ENCODE measurements at regions not wholly inside any gene's neighbourhood (a gene's known extent, or its start where the extent isn't known, plus 50 kb on each side); places are given as distances from the start of the nearest gene placed in this dataset.

- Histone ChIP-seq H3K4me1 (replicated peaks in 1 of 2) (no peaks in the 10 kb centered on the region), H3K4me3 (no peak overlapping the region), H3K36me3 (replicated peaks in 1 of 2) (no peaks in the 10 kb centered on the region), H3K27me3 (no peaks in the 10 kb centered on the region), H3K27ac (no peak overlapping the region), H3K9me3 (replicated peaks in 1 of 3) (no peaks in the 10 kb centered on the region)
- no peak for DNase-seq
- intact Hi-C loops (cut with DNase I), result no loop called here
- TF ChIP-seq POLR2A (IDR thresholded peaks at IDR 0.05), result no peak
- TF ChIP-seq, protein P1, sequence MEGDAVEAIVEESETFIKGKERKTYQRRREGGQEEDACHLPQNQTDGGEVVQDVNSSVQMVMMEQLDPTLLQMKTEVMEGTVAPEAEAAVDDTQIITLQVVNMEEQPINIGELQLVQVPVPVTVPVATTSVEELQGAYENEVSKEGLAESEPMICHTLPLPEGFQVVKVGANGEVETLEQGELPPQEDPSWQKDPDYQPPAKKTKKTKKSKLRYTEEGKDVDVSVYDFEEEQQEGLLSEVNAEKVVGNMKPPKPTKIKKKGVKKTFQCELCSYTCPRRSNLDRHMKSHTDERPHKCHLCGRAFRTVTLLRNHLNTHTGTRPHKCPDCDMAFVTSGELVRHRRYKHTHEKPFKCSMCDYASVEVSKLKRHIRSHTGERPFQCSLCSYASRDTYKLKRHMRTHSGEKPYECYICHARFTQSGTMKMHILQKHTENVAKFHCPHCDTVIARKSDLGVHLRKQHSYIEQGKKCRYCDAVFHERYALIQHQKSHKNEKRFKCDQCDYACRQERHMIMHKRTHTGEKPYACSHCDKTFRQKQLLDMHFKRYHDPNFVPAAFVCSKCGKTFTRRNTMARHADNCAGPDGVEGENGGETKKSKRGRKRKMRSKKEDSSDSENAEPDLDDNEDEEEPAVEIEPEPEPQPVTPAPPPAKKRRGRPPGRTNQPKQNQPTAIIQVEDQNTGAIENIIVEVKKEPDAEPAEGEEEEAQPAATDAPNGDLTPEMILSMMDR (IDR thresholded peaks at IDR 0.05), result no peak
- 69 to 81% (median 72%) methylated on average over 2 of the region's 2 CpGs for WGBS, 4 donors
Observed at GRCh38 chr5:6082685-6083084, 295.7 kb downstream of the MED10 start.

DNA sequence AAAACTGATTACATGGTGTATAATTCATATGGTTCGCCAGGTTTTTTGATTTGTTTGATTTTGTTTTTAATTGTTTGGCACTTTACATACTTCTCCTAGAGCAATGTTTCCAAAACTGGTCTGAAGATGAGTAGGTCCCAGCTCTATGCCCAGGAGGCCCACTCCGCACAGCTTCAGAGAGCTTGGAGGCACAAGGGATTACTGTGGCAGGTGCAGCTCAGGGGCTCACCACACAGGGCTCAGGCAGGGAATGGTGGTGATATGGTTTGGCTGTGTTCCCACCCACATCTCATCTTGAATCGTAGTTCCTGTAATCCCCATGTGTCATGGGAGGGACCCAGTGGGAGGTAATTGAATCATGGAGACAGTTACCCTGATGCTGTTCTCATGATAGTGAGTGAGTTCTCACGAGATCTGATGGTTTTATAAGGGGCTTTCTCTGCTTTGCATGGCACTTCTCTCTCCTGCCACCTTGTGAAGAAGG, 296.6 kb downstream of the MED10 start:
- intact Hi-C loops (cut with DNase I), result no loop called here
- DNase-seq, result no peak
- no peaks in the 10 kb centered on the region for H3K36me3 ChIP-seq (replicated peaks in 1 of 2)
- H3K27me3 ChIP-seq, result no peaks in the 10 kb centered on the region
- WGBS, 4 donors, result 80 to 88% (median 85%) methylated on average over 4 of the region's 4 CpGs
- TF ChIP-seq, protein P1 (IDR thresholded peaks at IDR 0.05), result no peak
- TF ChIP-seq POLR2A (IDR thresholded peaks at IDR 0.05), result no peak
- no peak overlapping the region for H3K4me3 ChIP-seq
- H3K27ac ChIP-seq, result no peak overlapping the region
- no peaks in the 10 kb centered on the region for H3K9me3 ChIP-seq (replicated peaks in 1 of 3)
- no peaks in the 10 kb centered on the region for H3K4me1 ChIP-seq (replicated peaks in 1 of 2)

DNA sequence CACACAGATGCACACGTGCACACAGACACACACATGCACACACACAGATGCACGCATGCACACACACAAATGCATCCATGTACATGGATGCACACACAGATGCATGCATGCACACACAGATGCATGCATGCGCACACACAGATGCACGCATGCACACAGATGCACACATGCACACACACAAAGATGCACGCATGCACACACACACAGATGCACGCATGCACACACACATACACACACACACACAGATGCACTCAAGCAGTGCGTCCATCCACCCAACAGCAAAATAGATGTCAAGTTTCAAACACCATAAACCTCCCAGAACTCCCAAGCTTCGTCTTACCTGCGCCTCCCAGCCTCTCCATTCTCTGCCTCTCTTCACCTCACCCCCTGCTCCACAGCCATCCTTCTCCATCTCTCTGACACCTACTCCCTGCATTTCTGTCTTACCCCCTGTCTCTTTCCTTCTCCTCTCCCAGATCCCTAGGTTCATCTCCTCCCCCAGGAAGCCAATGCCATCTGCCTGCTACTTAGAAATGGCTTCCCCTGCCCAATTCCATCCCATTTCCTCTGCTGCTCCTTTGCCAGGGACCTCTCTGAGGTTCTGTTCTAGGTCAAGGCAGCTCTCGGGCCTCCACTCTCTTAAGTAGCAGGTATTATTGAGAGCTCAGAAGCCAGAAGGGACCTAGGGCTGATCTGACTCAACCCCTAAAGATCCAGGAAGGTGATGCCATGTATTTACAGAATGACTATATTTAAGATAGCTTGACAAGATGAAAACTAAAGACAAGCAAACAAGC, 297.2 kb downstream of the MED10 start:
- DNase-seq, result no peak
- WGBS, 4 donors, result 90 to 93% (median 92%) methylated on average over 9 to 10 of the region's 10 CpGs
- Histone ChIP-seq H3K27ac (no peak overlapping the region), H3K4me1 (replicated peaks in 1 of 2) (no peaks in the 10 kb centered on the region), H3K4me3 (no peak overlapping the region), H3K27me3 (no peaks in the 10 kb centered on the region), H3K9me3 (replicated peaks in 1 of 3) (no peaks in the 10 kb centered on the region), H3K36me3 (replicated peaks in 1 of 2) (no peaks in the 10 kb centered on the region)
- intact Hi-C loops (cut with DNase I), result no loop called here
- TF ChIP-seq POLR2A (IDR thresholded peaks at IDR 0.05), result no peak
- TF ChIP-seq, protein P1 (IDR thresholded peaks at IDR 0.05), result no peak

DNA sequence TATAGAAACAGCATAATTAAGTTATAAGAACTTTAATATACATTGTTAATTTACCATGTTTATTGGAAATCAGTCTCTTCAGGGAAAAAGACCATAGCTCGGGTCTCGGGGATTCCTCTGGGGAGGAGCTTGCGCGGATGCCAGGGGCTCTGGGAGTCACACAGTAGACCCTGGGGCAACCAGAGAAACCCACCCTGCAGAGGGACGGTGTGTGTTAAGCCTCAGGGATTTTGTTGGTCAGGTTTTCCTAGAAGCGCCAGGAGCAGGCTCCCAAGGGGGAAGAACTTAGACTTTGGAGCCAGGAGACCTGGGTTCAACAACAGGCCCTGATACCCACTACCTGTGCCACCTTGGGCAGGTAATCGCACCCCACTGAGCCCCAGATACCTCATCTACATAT, 297.9 kb downstream of the MED10 start:
- TF ChIP-seq, protein P1 (IDR thresholded peaks at IDR 0.05), result no peak
- no peak for TF ChIP-seq POLR2A (IDR thresholded peaks at IDR 0.05)
- H3K4me3 ChIP-seq, result no peak overlapping the region
- no peaks in the 10 kb centered on the region for H3K9me3 ChIP-seq (replicated peaks in 1 of 3)
- no peaks in the 10 kb centered on the region for H3K27me3 ChIP-seq
- H3K36me3 ChIP-seq (replicated peaks in 1 of 2), result no peaks in the 10 kb centered on the region
- WGBS, 4 donors, result 90 to 91% (median 91%) methylated on average over 6 to 7 of the region's 7 CpGs
- DNase-seq, result no peak
- H3K4me1 ChIP-seq (replicated peaks in 1 of 2), result no peaks in the 10 kb centered on the region
- intact Hi-C loops (cut with DNase I), result no loop called here
- H3K27ac ChIP-seq, result no peak overlapping the region

Measured in adrenal gland (tissue), 9 donors.